Large intestine (tissue), 3 donors: ENCODE measurements at regions not wholly inside any gene's neighbourhood (a gene's known extent, or its start where the extent isn't known, plus 50 kb on each side); places are given as distances from the start of the nearest gene placed in this dataset.

Experiments used
- DNase-seq, 2 donors: peaks; one replicate each; pipeline versions ENCODE4 v3.0.0 to v3.0.0-alpha.2; 2013
- H3K27ac ChIP-seq: one replicate; pipeline ENCODE4 v1.5.1; 2013; ENCODE audit warnings: low read length
- H3K27me3 ChIP-seq: 2 replicates; pipeline ENCODE4 v1.6.1; 2013; ENCODE audit warnings: low read length; ENCODE audit not compliant: control insufficient read depth, insufficient read depth
- H3K36me3 ChIP-seq: 2 replicates; pipeline ENCODE4 v1.6.1; 2013; ENCODE audit warnings: low read length; ENCODE audit not compliant: control insufficient read depth, insufficient read depth
- H3K4me1 ChIP-seq: one replicate; pipeline ENCODE4 v1.6.1; 2013; ENCODE audit warnings: low read length; ENCODE audit not compliant: control insufficient read depth, insufficient read depth
- H3K4me3 ChIP-seq: one replicate; pipeline ENCODE4 v1.5.1; 2013; ENCODE audit warnings: low read length
- H3K9me3 ChIP-seq: one replicate; pipeline ENCODE4 v1.6.1; 2013; ENCODE audit warnings: mild to moderate bottlenecking, low read depth, low read length, moderate library complexity; ENCODE audit not compliant: control insufficient read depth
- WGBS: methylation state at CpG from one replicate; pipeline ENCODE4 v1.1.5; 2013; ENCODE audit warnings: low lambda C conversion rate; ENCODE audit not compliant: insufficient coverage; 5-methylcytosine and 5-hydroxymethylcytosine counted together

- WGBS = no CpG with 5 or more reads among the region's 2 CpGs
- Histone ChIP-seq H3K4me1 (no peaks in the 10 kb centered on the region), H3K27me3 (no peaks in the 10 kb centered on the region), H3K27ac (no peak overlapping the region), H3K36me3 (no peaks in the 10 kb centered on the region), H3K9me3 (no peaks in the 10 kb centered on the region), H3K4me3 (no peak overlapping the region)
- no peak for DNase-seq
Measured at GRCh38 chr3:118380576-118380975, 654.1 kb downstream of the IGSF11 start.

- H3K9me3 ChIP-seq = no peaks in the 10 kb centered on the region
- WGBS = no CpG with 5 or more reads among the region's 1 CpG
- no peak overlapping the region for H3K4me3 ChIP-seq
- H3K27me3 ChIP-seq = no peaks in the 10 kb centered on the region
- no peaks in the 10 kb centered on the region for H3K4me1 ChIP-seq
- no peak for DNase-seq
- no peak overlapping the region for H3K27ac ChIP-seq
- no peaks in the 10 kb centered on the region for H3K36me3 ChIP-seq
Measured at GRCh38 chr3:118396491-118396890, 638.2 kb downstream of the IGSF11 start.

GRCh38 chr3:118400086-118400485 is 634.6 kb downstream of the IGSF11 start:
- Histone ChIP-seq H3K9me3 (no peaks in the 10 kb centered on the region), H3K27ac (no peak overlapping the region), H3K36me3 (no peaks in the 10 kb centered on the region), H3K4me3 (no peak overlapping the region), H3K4me1 (no peaks in the 10 kb centered on the region), H3K27me3 (no peaks in the 10 kb centered on the region)
- 60% methylated on average over 1 of the region's 2 CpGs for WGBS
- DNase-seq = no peak

- Histone ChIP-seq H3K27me3 (no peaks in the 10 kb centered on the region), H3K36me3 (no peaks in the 10 kb centered on the region), H3K27ac (no peak overlapping the region), H3K4me1 (no peaks in the 10 kb centered on the region), H3K4me3 (no peak overlapping the region), H3K9me3 (no peaks in the 10 kb centered on the region)
- no peak for DNase-seq
- WGBS = no CpG with 5 or more reads among the region's 1 CpG
Measured at GRCh38 chr3:118400886-118401285, 633.8 kb downstream of the IGSF11 start.

- Histone ChIP-seq H3K4me1 (no peaks in the 10 kb centered on the region), H3K4me3 (no peak overlapping the region), H3K36me3 (no peaks in the 10 kb centered on the region), H3K27me3 (no peaks in the 10 kb centered on the region), H3K27ac (no peak overlapping the region), H3K9me3 (no peaks in the 10 kb centered on the region)
- DNase-seq = no peak
Measured at GRCh38 chr3:118401887-118402286, 632.8 kb downstream of the IGSF11 start.

GRCh38 chr3:118402971-118403370 is 631.7 kb downstream of the IGSF11 start:
- no peaks in the 10 kb centered on the region for H3K27me3 ChIP-seq
- H3K4me1 ChIP-seq = no peaks in the 10 kb centered on the region
- no peaks in the 10 kb centered on the region for H3K36me3 ChIP-seq
- H3K27ac ChIP-seq = no peak overlapping the region
- WGBS = 100% methylated on average over 1 of the region's 1 CpG
- DNase-seq = no peak
- H3K9me3 ChIP-seq = no peaks in the 10 kb centered on the region
- no peak overlapping the region for H3K4me3 ChIP-seq

GRCh38 chr3:118406562-118406961 is 628.1 kb downstream of the IGSF11 start:
- WGBS = 80% methylated on average over 1 of the region's 2 CpGs
- H3K36me3 ChIP-seq = no peaks in the 10 kb centered on the region

GRCh38 chr3:118408431-118408830 is 626.2 kb downstream of the IGSF11 start:
- no peak for DNase-seq
- no peak overlapping the region for H3K27ac ChIP-seq
- no peaks in the 10 kb centered on the region for H3K4me1 ChIP-seq
- H3K9me3 ChIP-seq = no peaks in the 10 kb centered on the region
- H3K36me3 ChIP-seq = no peaks in the 10 kb centered on the region
- no peaks in the 10 kb centered on the region for H3K27me3 ChIP-seq
- H3K4me3 ChIP-seq = no peak overlapping the region

More at GRCh38 chr3:118406562-118406961, 628.1 kb downstream of the IGSF11 start:
- Histone ChIP-seq H3K9me3 (no peaks in the 10 kb centered on the region), H3K4me1 (no peaks in the 10 kb centered on the region), H3K27me3 (no peaks in the 10 kb centered on the region), H3K27ac (no peak overlapping the region), H3K4me3 (no peak overlapping the region)
- no peak for DNase-seq

- Histone ChIP-seq H3K4me3 (no peak overlapping the region), H3K27ac (no peak overlapping the region), H3K27me3 (no peaks in the 10 kb centered on the region), H3K4me1 (no peaks in the 10 kb centered on the region), H3K9me3 (no peaks in the 10 kb centered on the region), H3K36me3 (no peaks in the 10 kb centered on the region)
- no peak for DNase-seq
- no CpG with 5 or more reads among the region's 1 CpG for WGBS
Measured at GRCh38 chr3:118412503-118412902, 622.1 kb downstream of the IGSF11 start.

GRCh38 chr3:118425272-118425837 is 609.3 kb downstream of the IGSF11 start:
- Histone ChIP-seq H3K9me3 (no peaks in the 10 kb centered on the region), H3K36me3 (no peaks in the 10 kb centered on the region), H3K4me1 (no peaks in the 10 kb centered on the region), H3K27ac (no peak overlapping the region), H3K27me3 (no peaks in the 10 kb centered on the region), H3K4me3 (no peak overlapping the region)
- 44% methylated on average over 3 of the region's 4 CpGs for WGBS
- DNase-seq = no peak

- H3K4me3 ChIP-seq = no peak overlapping the region
- WGBS = no CpG with 5 or more reads among the region's 2 CpGs
- no peaks in the 10 kb centered on the region for H3K4me1 ChIP-seq
- DNase-seq = no peak
- H3K27me3 ChIP-seq = no peaks in the 10 kb centered on the region
- no peaks in the 10 kb centered on the region for H3K9me3 ChIP-seq
- no peak overlapping the region for H3K27ac ChIP-seq
- H3K36me3 ChIP-seq = no peaks in the 10 kb centered on the region
Measured at GRCh38 chr3:118433825-118434224, 600.8 kb downstream of the IGSF11 start.
